Osteocyte (in vitro differentiated cells): ENCODE measurements at regions not wholly inside any gene's neighbourhood (a gene's known extent, or its start where the extent isn't known, plus 50 kb on each side); places are given as distances from the start of the nearest gene placed in this dataset.

Experiments used
- DNase-seq: peaks from one replicate; pipeline ENCODE4 v3.0.0; 2021; ENCODE audit warnings: mixed read lengths; ENCODE audit not compliant: unreplicated experiment; ENCODE audit errors: extremely low spot score
- H3K27ac Mint-ChIP-seq: one replicate; pipeline ENCODE4 v1.8.0; 2021; ENCODE audit warnings: mild to moderate bottlenecking, mixed read lengths; ENCODE audit not compliant: unreplicated experiment
- H3K27me3 Mint-ChIP-seq: one replicate; pipeline ENCODE4 v1.8.0; 2021; ENCODE audit warnings: mixed read lengths; ENCODE audit not compliant: unreplicated experiment
- H3K36me3 Mint-ChIP-seq: one replicate; pipeline ENCODE4 v1.8.0; 2021; ENCODE audit warnings: mixed read lengths; ENCODE audit not compliant: unreplicated experiment
- H3K4me1 Mint-ChIP-seq: one replicate; pipeline ENCODE4 v1.8.0; 2021; ENCODE audit warnings: mixed read lengths; ENCODE audit not compliant: unreplicated experiment
- H3K4me3 Mint-ChIP-seq: one replicate; pipeline ENCODE4 v1.8.0; 2021; ENCODE audit warnings: mild to moderate bottlenecking, moderate library complexity, mixed read lengths; ENCODE audit not compliant: unreplicated experiment
- H3K9me3 Mint-ChIP-seq: one replicate; pipeline ENCODE4 v1.8.0; 2021; ENCODE audit warnings: mixed read lengths; ENCODE audit not compliant: unreplicated experiment
- TF ChIP-seq, protein P1 (sequence below): fragments of 200-600 bp; sonication (generic); IDR thresholded peaks from 2 replicates; pipeline ENCODE4 v1.5.0; 2021; ENCODE audit warnings: antibody characterized with exemption, mild to moderate bottlenecking, moderate library complexity

DNA sequence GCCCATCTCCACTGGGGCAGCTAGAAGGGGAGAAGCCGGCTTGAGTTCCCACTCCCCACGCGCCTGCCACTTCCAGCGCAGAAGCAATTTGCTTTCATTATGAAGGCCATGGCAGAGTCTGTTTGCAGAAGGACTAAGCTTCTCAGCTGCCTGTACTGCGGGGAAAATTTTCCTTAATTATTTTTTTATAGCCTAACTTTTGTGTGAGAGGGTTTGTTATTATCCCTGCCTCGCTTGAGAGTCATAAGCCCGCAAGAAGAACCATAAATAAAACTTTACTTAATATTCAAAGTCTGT lies 56.0 kb upstream of the DLK1 start:
- TF ChIP-seq, protein P1, sequence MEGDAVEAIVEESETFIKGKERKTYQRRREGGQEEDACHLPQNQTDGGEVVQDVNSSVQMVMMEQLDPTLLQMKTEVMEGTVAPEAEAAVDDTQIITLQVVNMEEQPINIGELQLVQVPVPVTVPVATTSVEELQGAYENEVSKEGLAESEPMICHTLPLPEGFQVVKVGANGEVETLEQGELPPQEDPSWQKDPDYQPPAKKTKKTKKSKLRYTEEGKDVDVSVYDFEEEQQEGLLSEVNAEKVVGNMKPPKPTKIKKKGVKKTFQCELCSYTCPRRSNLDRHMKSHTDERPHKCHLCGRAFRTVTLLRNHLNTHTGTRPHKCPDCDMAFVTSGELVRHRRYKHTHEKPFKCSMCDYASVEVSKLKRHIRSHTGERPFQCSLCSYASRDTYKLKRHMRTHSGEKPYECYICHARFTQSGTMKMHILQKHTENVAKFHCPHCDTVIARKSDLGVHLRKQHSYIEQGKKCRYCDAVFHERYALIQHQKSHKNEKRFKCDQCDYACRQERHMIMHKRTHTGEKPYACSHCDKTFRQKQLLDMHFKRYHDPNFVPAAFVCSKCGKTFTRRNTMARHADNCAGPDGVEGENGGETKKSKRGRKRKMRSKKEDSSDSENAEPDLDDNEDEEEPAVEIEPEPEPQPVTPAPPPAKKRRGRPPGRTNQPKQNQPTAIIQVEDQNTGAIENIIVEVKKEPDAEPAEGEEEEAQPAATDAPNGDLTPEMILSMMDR = no peak
- no peak for DNase-seq
- Mint-ChIP-seq H3K9me3 (no peaks in the 10 kb centered on the region), H3K27me3 (peaks cover 6% of the 10 kb centered on the region), H3K4me3 (no peak overlapping the region), H3K36me3 (no peaks in the 10 kb centered on the region), H3K4me1 (peaks cover 21% of the 10 kb centered on the region), H3K27ac (no peak overlapping the region)

DNA sequence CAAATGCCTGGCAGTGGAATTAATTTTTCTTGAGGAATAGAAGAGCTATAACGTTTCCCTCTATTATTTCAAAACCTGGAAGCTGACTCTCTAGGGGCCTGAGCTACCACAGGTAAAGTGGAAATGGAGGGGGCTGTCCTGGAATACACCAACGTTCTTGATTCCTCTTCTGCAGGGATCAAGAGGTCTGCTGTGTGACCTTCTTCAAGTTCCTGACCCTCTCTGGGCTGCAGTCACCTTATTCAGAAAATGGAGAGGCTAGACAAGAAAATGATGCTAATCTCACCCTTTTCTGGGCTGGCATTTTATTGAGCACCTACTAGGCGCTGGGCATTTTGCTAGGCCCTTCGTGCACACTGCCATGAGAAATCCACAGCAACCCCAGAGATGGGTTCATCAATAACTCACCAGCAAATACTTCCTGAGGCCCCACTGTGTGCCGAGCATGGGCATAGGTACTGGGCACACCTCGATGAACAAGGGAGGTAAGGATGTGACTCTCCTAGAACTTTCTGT lies 55.2 kb upstream of the DLK1 start:
- Mint-ChIP-seq H3K36me3 (no peaks in the 10 kb centered on the region), H3K27ac (no peak overlapping the region), H3K9me3 (no peaks in the 10 kb centered on the region), H3K27me3 (peaks cover 6% of the 10 kb centered on the region), H3K4me3 (no peak overlapping the region), H3K4me1 (peaks cover 29% of the 10 kb centered on the region)
- DNase-seq = no peak
- TF ChIP-seq, protein P1 = no peak

DNA sequence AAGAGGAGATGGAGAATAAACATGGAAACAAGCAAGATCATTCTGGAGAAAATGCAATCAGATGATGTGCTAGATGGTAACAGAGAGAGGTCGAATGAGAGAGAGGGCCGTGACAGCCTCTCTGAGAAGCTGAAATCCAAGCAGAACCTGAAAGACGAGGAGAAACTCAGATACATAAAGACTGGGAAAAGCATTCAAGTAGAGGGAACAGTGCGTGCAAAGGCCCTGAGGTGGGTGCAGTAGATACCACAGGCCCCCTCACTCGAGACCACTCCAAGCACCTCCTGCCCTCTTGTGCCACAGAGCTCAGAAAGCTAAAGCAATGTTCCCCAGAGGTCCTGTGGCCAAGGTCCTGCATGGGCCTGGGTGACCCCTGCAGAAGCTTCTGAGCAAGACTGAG lies 54.8 kb upstream of the DLK1 start:
- Mint-ChIP-seq H3K27me3 (peaks cover 6% of the 10 kb centered on the region), H3K9me3 (no peaks in the 10 kb centered on the region), H3K4me3 (no peak overlapping the region), H3K4me1 (peaks cover 33% of the 10 kb centered on the region), H3K27ac (no peak overlapping the region), H3K36me3 (no peaks in the 10 kb centered on the region)
- DNase-seq = no peak
- TF ChIP-seq, protein P1 = no peak

DNA sequence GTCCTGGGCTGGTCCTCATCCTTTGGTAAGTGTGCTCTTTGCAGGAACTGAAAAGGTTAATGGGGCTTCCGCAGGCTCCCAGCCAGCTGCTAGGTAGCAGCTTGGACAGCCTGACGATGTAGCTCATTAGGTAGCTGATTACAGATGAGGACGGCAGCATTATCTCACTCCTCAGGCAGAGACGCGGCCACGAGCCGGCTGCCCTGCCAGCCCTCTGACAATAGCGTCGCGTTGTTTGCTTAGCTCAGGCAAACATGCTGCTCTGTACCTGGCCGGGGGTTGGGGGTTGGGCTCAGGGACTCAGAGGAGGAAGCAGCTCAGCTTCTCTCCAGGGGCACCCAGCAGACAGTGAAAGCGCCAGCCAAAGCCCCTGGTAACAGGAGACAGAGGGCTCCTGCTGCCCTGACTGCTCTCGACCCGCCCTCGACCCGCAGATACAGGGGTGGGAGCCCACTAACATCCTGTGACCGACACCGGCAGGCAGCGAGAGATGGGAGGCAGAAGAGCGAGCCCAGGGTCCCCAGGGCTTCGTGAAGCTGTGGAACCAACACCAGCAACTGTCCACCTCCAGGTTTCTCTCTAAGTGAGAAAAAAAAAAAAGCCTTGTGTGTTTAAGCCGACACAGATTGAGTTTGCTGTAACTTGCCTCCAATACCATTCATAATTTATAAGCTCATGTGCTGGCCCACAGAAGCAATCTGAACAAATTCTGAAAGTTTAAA lies 53.4 kb upstream of the DLK1 start:
- H3K4me1 Mint-ChIP-seq = peaks cover 45% of the 10 kb centered on the region
- H3K4me3 Mint-ChIP-seq = no peak overlapping the region
- H3K27ac Mint-ChIP-seq = no peak overlapping the region
- H3K27me3 Mint-ChIP-seq = peaks cover 6% of the 10 kb centered on the region
- no peak for DNase-seq
- TF ChIP-seq, protein P1 = no peak
- no peaks in the 10 kb centered on the region for H3K9me3 Mint-ChIP-seq
- H3K36me3 Mint-ChIP-seq = no peaks in the 10 kb centered on the region

DNA sequence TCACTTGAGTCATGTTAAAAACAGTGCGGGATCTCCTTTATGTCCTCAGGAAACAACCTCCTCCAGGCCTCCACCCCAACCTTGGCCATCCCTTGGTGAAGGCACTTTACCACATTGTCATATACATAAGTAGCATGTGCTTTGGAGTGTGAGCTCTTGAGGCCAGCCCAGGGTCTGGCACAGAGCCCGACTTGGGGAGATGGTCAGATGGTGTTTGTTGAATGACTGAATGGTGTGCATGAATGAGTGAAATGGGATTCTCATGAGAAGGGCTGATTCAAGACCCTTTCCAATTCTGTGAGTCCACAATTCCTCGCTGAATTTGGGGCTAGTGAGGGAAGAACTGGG lies 52.9 kb upstream of the DLK1 start:
- Mint-ChIP-seq H3K36me3 (no peaks in the 10 kb centered on the region), H3K27ac (no peak overlapping the region), H3K4me3 (no peak overlapping the region), H3K4me1 (peaks cover 51% of the 10 kb centered on the region), H3K27me3 (peaks cover 6% of the 10 kb centered on the region), H3K9me3 (no peaks in the 10 kb centered on the region)
- TF ChIP-seq, protein P1 = no peak
- no peak for DNase-seq
